LNCAP (cell line): ENCODE measurements at regions not wholly inside any gene's neighbourhood (a gene's known extent, or its start where the extent isn't known, plus 50 kb on each side); places are given as distances from the start of the nearest gene placed in this dataset.

Source experiments
- CTCF ChIP-seq: fragments of 450-650 bp; IDR thresholded peaks from 2 replicates; pipeline ENCODE4 v1.5.1; 2017; ENCODE audit warnings: mild to moderate bottlenecking

DNA sequence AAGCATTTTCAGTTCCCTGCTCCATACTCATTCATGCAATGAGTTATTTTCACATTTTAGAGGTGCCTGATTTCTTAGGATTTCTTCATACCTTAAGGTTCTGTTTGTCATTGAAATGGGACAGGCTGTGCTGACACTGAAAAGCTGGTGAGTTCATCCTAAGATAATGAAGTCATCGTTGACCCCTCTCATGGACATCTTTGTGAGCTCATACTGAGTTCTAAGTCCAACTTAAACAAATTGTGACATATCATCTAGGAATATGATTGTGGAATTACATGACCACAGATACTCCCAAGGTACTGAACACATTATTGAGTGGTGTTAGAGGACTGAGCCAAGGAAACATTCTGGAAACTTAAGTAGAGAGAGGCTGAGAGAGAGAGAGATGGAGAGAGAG lies 224.8 kb upstream of the JAG1 start:
- TF ChIP-seq CTCF = no peak

DNA sequence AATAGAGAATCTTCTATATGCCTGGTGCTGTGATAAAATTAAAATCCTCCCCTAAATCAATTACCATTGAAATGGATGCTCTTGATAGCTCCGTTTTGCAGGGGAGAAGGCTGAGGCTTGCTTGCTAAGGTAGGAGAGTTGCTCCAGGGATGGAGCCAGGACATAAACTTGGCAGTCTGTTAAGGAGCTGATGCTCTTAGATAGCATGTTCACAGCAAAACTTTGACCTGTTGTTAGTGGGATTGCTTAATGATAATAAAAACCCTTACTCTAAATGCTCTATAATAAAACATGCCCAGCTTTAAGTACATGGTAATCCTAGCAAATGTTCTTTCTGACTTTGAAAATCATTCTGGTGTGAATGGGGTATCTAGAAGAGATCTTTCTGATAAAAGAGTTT lies 228.4 kb upstream of the JAG1 start:
- TF ChIP-seq CTCF = no peak

GRCh38 chr20:10902576-10903282 lies 228.9 kb upstream of the JAG1 start:
- TF ChIP-seq CTCF = no peak

- TF ChIP-seq CTCF = no peak
Measured at GRCh38 chr20:10906834-10907233, 233.0 kb upstream of the JAG1 start.

DNA sequence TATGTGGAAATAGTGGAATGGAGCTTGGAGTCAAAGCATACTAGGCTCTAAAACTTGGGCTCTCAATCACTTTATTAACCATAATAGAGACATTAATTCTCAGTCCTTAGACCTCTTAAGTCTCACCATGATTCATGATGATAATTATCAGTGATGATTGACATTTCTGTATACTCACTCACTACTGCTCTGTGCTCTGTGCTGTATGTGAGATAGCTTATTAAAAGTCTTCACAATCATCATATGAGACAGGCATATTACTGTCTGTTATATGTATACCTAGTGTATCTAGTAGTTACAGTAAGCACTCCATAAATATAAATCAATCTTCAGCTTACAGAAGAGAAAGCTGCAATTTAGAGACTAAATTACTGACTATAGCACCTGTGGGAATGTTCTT lies 236.0 kb upstream of the JAG1 start:
- TF ChIP-seq CTCF = no peak

GRCh38 chr20:10910535-10911178 lies 236.9 kb upstream of the JAG1 start:
- no peak for TF ChIP-seq CTCF

DNA sequence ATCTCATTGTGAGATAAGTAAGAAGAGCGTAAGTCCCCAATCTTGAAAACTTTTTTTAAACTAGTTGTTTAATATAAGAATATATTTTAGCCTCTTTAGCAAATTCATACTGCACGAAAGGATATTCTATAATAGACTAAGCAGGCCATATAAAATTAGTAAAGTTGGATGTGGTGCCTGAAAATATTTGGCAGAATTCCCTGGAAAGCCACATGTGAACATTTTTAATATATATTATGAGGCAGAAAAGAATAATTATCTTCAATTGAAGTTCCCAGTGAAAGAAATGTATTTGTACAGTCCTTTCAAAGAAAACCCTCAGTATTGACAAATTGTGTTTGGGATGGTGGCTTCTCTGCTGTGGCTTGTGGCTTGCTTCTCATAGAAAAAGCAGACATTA lies 237.5 kb upstream of the JAG1 start:
- TF ChIP-seq CTCF = no peak
